Endothelial cell of umbilical vein (primary cell): ENCODE measurements at regions not wholly inside any gene's neighbourhood (a gene's known extent, or its start where the extent isn't known, plus 50 kb on each side); places are given as distances from the start of the nearest gene placed in this dataset.

ENCODE experiments used
- BruUV-seq: library from RNA; stranded (reverse); fragments of 400-500 nt; replicated peaks from 2 replicates; lab custom pipeline; 2021; lab: Mats Ljungman, UMichigan
- CTCF ChIA-PET: fragments of 300-600, 350-600 bp; sonication (Branson Sonifier 250); formaldehyde crosslinking; loops from one replicate; lab custom pipeline; 2021; ENCODE audit warnings: antibody characterized with exemption, inconsistent platforms; lab: Charles Lee
- POLR2A ChIA-PET: fragments of 300-600, 350-600 bp; sonication (Branson Sonifier 250); formaldehyde crosslinking; loops from one replicate; lab custom pipeline; 2021; ENCODE audit warnings: antibody characterized with exemption, inconsistent platforms; lab: Charles Lee
- DNase-seq: peaks from one replicate; pipeline ENCODE4 v3.0.0-alpha.2; 2011; ENCODE audit warnings: low read depth, low spot score
- FAIRE-seq: peaks from 2 replicates; lab custom pipeline; 2011; peaks lifted over from hg19 to GRCh38; lab: Jason Lieb, UNC
- H2AFZ ChIP-seq: 2 replicates; pipeline ENCODE4 v1.6.0; 2012; ENCODE audit warnings: low read depth, low read length, control low read depth, inconsistent platforms
- H3K27ac ChIP-seq: 2 replicates; pipeline ENCODE4 v1.5.1; 2011; ENCODE audit warnings: low read depth, mild to moderate bottlenecking, control low read depth, low read length, moderate library complexity; ENCODE audit not compliant: insufficient read depth
- H3K27me3 ChIP-seq, 2 experiments: 2 replicates each; pipeline versions ENCODE4 v1.6.0 to v1.6.1; 2011; ENCODE audit warnings: low read length in 2 of 2, mixed read lengths in 1 of 2; ENCODE audit not compliant: control insufficient read depth in 2 of 2, insufficient read depth in 2 of 2
- H3K36me3 ChIP-seq, 2 experiments: 2 replicates in 1 of 2; 3 replicates in 1 of 2; pipeline ENCODE4 v1.5.1; 2011; ENCODE audit warnings: low read length in 2 of 2, mild to moderate bottlenecking in 1 of 2, moderate library complexity in 1 of 2; ENCODE audit not compliant: control insufficient read depth in 2 of 2, insufficient read depth in 2 of 2; ENCODE audit errors: extremely low read depth in 1 of 2
- H3K4me1 ChIP-seq: 3 replicates; pipeline ENCODE4 v1.5.1; 2011; ENCODE audit warnings: mild to moderate bottlenecking, low read length; ENCODE audit not compliant: control insufficient read depth, insufficient read depth; ENCODE audit errors: extremely low read depth
- H3K4me2 ChIP-seq: 2 replicates; pipeline ENCODE4 v1.6.1; 2011; ENCODE audit warnings: low read length, control low read depth, mixed read lengths; ENCODE audit not compliant: insufficient read depth
- H3K4me3 ChIP-seq, 3 experiments: fragments of 200-600 bp in 1 of 3; sonication (generic), shearing (Covaris generic) in 1 of 3; replicated peaks in 1 of 3; 2 replicates each; pipeline ENCODE4 v1.5.1; 2011 to 2016; ENCODE audit warnings: control low read depth in 3 of 3, low read length in 3 of 3, mild to moderate bottlenecking in 2 of 3, inconsistent platforms in 1 of 3, low read depth in 1 of 3, moderate library complexity in 1 of 3; ENCODE audit not compliant: insufficient read depth in 1 of 3
- H3K79me2 ChIP-seq: 2 replicates; pipeline ENCODE4 v1.6.0; 2012; ENCODE audit warnings: low read length, inconsistent platforms; ENCODE audit not compliant: control insufficient read depth, insufficient read depth
- H3K9ac ChIP-seq: replicated peaks from 2 replicates; pipeline ENCODE3; 2011; ENCODE audit warnings: low read length, control low read depth; ENCODE audit not compliant: insufficient read depth; ENCODE audit errors: extremely low read depth
- H3K9me1 ChIP-seq: replicated peaks from 3 replicates; pipeline ENCODE4 v1.6.0; 2011; ENCODE audit warnings: mild to moderate bottlenecking, low read length; ENCODE audit not compliant: control insufficient read depth, insufficient read depth; ENCODE audit errors: extremely low read depth
- H3K9me3 ChIP-seq: replicated peaks from 2 replicates; pipeline ENCODE4 v1.5.1; 2012; ENCODE audit warnings: low read length, inconsistent platforms; ENCODE audit not compliant: control insufficient read depth, insufficient read depth
- H4K20me1 ChIP-seq: replicated peaks from 2 replicates; pipeline ENCODE3; 2011; ENCODE audit warnings: mild to moderate bottlenecking, low read length; ENCODE audit not compliant: control insufficient read depth, insufficient read depth; ENCODE audit errors: extremely low read depth
- CTCF ChIP-seq, 2 donors: IDR thresholded peaks; 1 replicate in 1 of 2; 2 replicates in 1 of 2; pipeline ENCODE4 v1.5.1; 2011; ENCODE audit warnings: low read length in 2 of 2, mild to moderate bottlenecking in 2 of 2, moderate library complexity in 2 of 2, control low read depth in 1 of 2, inconsistent platforms in 1 of 2, low read depth in 1 of 2; ENCODE audit not compliant: insufficient read depth in 1 of 2; ENCODE audit errors: extremely low read depth in 1 of 2
- EZH2 ChIP-seq: IDR thresholded peaks from 2 replicates; pipeline ENCODE4 v1.6.1; 2012; ENCODE audit warnings: borderline replicate concordance, low read depth, mild to moderate bottlenecking, moderate library complexity, low read length, inconsistent platforms; ENCODE audit not compliant: severe bottlenecking
- FOS ChIP-seq: IDR thresholded peaks from 2 replicates; pipeline ENCODE4 v1.6.1; 2011; ENCODE audit warnings: mild to moderate bottlenecking, low read length, moderate library complexity, borderline replicate concordance; ENCODE audit not compliant: insufficient read depth
- GATA2 ChIP-seq: IDR thresholded peaks from 2 replicates; pipeline ENCODE4 v1.7.0; 2011; ENCODE audit warnings: low read depth, mild to moderate bottlenecking, moderate library complexity, mixed read lengths, low read length; ENCODE audit not compliant: insufficient read length, insufficient read depth
- JUN ChIP-seq: IDR thresholded peaks from 2 replicates; pipeline ENCODE4 v1.6.1; 2011; ENCODE audit warnings: borderline replicate concordance, low read depth; ENCODE audit not compliant: insufficient read length, insufficient read depth
- MAX ChIP-seq: IDR thresholded peaks from 2 replicates; pipeline ENCODE4 v1.6.1; 2011; ENCODE audit not compliant: insufficient read depth, insufficient read length
- MYC ChIP-seq: IDR thresholded peaks from one replicate; pipeline ENCODE4 v1.6.1; 2011; ENCODE audit warnings: mild to moderate bottlenecking, low read depth, low read length
- POLR2A ChIP-seq: IDR thresholded peaks from 2 replicates; pipeline ENCODE4 v1.6.1; 2012; ENCODE audit warnings: low read depth, mild to moderate bottlenecking, control low read depth, low read length
- POLR2AphosphoS5 ChIP-seq: IDR thresholded peaks from 2 replicates; pipeline ENCODE4 v1.6.1; 2012; ENCODE audit warnings: low read depth, mild to moderate bottlenecking, control low read depth, low read length, moderate library complexity; ENCODE audit not compliant: insufficient read depth
- dilution Hi-C: fragments of 300-500 bp; cut with MboI; formaldehyde crosslinking; loops from one replicate; pipeline ENCODE4 v1.15.0; 2019; ENCODE audit warnings: low sequenced_read_pairs; ENCODE audit not compliant: extremely low pct_ligation_motif_present
- intact Hi-C: fragments of 100-400 bp; cut with micrococcal nuclease; formaldehyde crosslinking; loops from one replicate; pipeline ENCODE4 v1.10.0; 2022

GRCh38 chr6:54008589-54008988 is 102.7 kb upstream of the MLIP start:
- Histone ChIP-seq H3K4me3 (no peak overlapping the region), H3K9me1 (no peaks in the 10 kb centered on the region), H4K20me1 (no peaks in the 10 kb centered on the region), H3K4me1 (no peaks in the 10 kb centered on the region), H3K27ac (no peak overlapping the region), H3K4me2 (no peak overlapping the region), H3K9ac (no peak overlapping the region), H3K79me2 (no peaks in the 10 kb centered on the region), H2AFZ (no peak overlapping the region), H3K36me3 (no peaks in the 10 kb centered on the region), H3K27me3 (no peaks in the 10 kb centered on the region), H3K9me3 (no peaks in the 10 kb centered on the region)
- intact Hi-C loops (no loop called here), dilution Hi-C loops (no loop called here)
- FAIRE-seq (no peak), DNase-seq (no peak)
- BruUV-seq: no TSS peak
- TF ChIP-seq GATA2 (no peak), POLR2A (no peak), FOS (no peak), JUN (no peak), POLR2AphosphoS5 (no peak), MYC (no peak), EZH2 (no peak), CTCF (IDR thresholded peaks at IDR 0.05; ENCODE audit: extremely low read depth in 1 of 2, insufficient read depth in 1 of 2, low read depth in 1 of 2, low read length in 2 of 2) (no peak), MAX (no peak)
- CTCF ChIA-PET: no interaction called here
- POLR2A ChIA-PET: no interaction called here
